ENCODE measurements at regions not wholly inside any gene's neighbourhood (a gene's known extent, or its start where the extent isn't known, plus 50 kb on each side); places are given as distances from the start of the nearest gene placed in this dataset.

DNA sequence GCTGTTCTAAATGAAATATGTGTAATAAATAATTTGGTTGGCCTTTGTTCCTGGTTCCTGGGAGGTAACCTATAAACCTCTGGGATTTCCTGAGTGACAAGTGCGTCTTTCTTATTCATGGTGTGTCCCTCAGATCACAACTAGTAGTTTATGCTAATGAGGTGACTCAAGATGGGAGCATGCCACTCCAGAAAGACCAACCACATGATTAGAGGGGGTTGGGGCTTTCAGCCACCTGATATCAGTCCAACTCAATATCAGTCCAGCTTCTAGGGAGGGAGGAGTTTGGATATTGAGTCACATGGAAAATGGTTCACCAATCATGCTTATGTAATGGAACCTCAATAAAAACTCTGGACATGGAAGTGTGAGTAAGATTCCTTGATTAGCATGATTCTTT lies 96.6 kb downstream of the QPCT start:
- H3K4me3 ChIP-seq (ENCODE audit: low read length in 3 of 3) = no peak overlapping the region
- no peak for FAIRE-seq
- no peak for DNase-seq
- no peaks in the 10 kb centered on the region for H3K36me3 ChIP-seq (ENCODE audit: control insufficient read depth in 2 of 3, insufficient read depth in 3 of 3, low read length in 3 of 3)
- H3K27ac ChIP-seq (ENCODE audit: low read depth in 2 of 2, low read length in 2 of 2) = no peak overlapping the region
- intact Hi-C loops (cut with DNase I) = no loop called here
- H3K4me1 ChIP-seq (ENCODE audit: control insufficient read depth in 2 of 3, insufficient read depth in 2 of 3, low read depth in 1 of 3, low read length in 3 of 3) = no peaks in the 10 kb centered on the region
- H3K27me3 ChIP-seq (ENCODE audit: control insufficient read depth, insufficient read depth, low read length) = no peaks in the 10 kb centered on the region
- TF ChIP-seq CTCF (IDR thresholded peaks at IDR 0.05; ENCODE audit: borderline replicate concordance, extremely low read depth, insufficient read depth) = no peak
- no peaks in the 10 kb centered on the region for H3K9me3 ChIP-seq (ENCODE audit: control insufficient read depth in 2 of 3, insufficient read depth in 1 of 3, low read length in 3 of 3)
- no peak overlapping the region for H3K9ac ChIP-seq (ENCODE audit: low read length in 3 of 3)

DNA sequence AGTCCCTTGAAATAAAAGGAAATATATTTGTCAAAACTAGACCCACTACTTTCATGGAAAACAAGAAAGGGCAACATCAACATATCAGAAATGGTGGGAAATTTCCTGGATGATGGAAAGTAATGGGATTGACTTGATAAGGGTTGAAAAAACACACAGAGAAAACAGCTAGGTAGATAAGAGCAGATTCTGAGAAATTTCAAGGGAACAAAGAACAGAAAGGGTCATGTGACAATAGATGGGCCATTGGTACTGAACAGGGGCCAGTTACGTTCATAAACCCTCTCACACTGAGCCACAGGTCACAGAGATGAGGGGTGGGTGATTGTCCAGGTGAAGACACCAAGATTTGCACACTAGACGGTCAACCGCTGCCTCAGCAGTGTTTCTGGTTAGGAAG lies 98.7 kb downstream of the QPCT start:
- H3K36me3 ChIP-seq (ENCODE audit: control insufficient read depth in 2 of 3, insufficient read depth in 3 of 3, low read length in 3 of 3) = no peaks in the 10 kb centered on the region
- H3K9ac ChIP-seq (ENCODE audit: low read length in 3 of 3) = no peak overlapping the region
- no peaks in the 10 kb centered on the region for H3K27me3 ChIP-seq (ENCODE audit: control insufficient read depth, insufficient read depth, low read length)
- no peaks in the 10 kb centered on the region for H3K9me3 ChIP-seq (ENCODE audit: control insufficient read depth in 2 of 3, insufficient read depth in 1 of 3, low read length in 3 of 3)
- H3K4me1 ChIP-seq (ENCODE audit: control insufficient read depth in 2 of 3, insufficient read depth in 2 of 3, low read depth in 1 of 3, low read length in 3 of 3) = no peaks in the 10 kb centered on the region
- DNase-seq = no peak
- FAIRE-seq = no peak
- no peak for TF ChIP-seq CTCF (IDR thresholded peaks at IDR 0.05; ENCODE audit: borderline replicate concordance, extremely low read depth, insufficient read depth)
- H3K4me3 ChIP-seq (ENCODE audit: low read length in 3 of 3) = no peak overlapping the region
- H3K27ac ChIP-seq (ENCODE audit: low read depth in 2 of 2, low read length in 2 of 2) = no peak overlapping the region
- intact Hi-C loops (cut with DNase I) = no loop called here

DNA sequence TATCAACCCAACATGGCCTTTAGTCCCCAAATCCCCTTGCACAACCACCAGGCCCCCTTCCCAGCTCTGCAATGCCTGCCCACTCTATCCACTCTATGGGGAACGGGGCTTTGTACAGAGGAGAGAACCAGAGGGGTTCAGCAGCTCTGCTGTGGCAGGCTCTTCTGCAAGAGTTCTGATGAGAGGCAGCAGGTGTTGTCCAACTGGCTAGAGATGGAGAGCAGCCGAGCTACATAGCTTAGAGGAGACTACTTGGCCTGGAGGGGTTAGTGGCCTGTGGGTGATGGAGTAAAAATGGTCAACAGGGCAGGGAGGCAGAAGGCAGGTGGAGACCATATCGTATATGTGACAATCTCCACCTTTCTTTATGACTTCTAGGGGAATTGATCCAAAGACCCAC lies 103.0 kb downstream of the QPCT start:
- Histone ChIP-seq H3K9me3 (ENCODE audit: control insufficient read depth in 2 of 3, insufficient read depth in 1 of 3, low read length in 3 of 3) (no peaks in the 10 kb centered on the region), H3K9ac (ENCODE audit: low read length in 3 of 3) (no peak overlapping the region), H3K4me3 (ENCODE audit: low read length in 3 of 3) (no peak overlapping the region), H3K4me1 (ENCODE audit: control insufficient read depth in 2 of 3, insufficient read depth in 2 of 3, low read depth in 1 of 3, low read length in 3 of 3) (peaks cover 0 to 3% (median 0%) of the 10 kb centered on the region in 3 donors), H3K27ac (ENCODE audit: low read depth in 2 of 2, low read length in 2 of 2) (no peak overlapping the region), H3K36me3 (ENCODE audit: control insufficient read depth in 2 of 3, insufficient read depth in 3 of 3, low read length in 3 of 3) (no peaks in the 10 kb centered on the region), H3K27me3 (ENCODE audit: control insufficient read depth, insufficient read depth, low read length) (no peaks in the 10 kb centered on the region)
- intact Hi-C loops (cut with DNase I) = no loop called here
- no peak for TF ChIP-seq CTCF (IDR thresholded peaks at IDR 0.05; ENCODE audit: borderline replicate concordance, extremely low read depth, insufficient read depth)
- FAIRE-seq = no peak
- no peak for DNase-seq

Measured in kidney (tissue), 13 donors.